ENCODE measurements at regions not wholly inside any gene's neighbourhood (a gene's known extent, or its start where the extent isn't known, plus 50 kb on each side); places are given as distances from the start of the nearest gene placed in this dataset.

DNA sequence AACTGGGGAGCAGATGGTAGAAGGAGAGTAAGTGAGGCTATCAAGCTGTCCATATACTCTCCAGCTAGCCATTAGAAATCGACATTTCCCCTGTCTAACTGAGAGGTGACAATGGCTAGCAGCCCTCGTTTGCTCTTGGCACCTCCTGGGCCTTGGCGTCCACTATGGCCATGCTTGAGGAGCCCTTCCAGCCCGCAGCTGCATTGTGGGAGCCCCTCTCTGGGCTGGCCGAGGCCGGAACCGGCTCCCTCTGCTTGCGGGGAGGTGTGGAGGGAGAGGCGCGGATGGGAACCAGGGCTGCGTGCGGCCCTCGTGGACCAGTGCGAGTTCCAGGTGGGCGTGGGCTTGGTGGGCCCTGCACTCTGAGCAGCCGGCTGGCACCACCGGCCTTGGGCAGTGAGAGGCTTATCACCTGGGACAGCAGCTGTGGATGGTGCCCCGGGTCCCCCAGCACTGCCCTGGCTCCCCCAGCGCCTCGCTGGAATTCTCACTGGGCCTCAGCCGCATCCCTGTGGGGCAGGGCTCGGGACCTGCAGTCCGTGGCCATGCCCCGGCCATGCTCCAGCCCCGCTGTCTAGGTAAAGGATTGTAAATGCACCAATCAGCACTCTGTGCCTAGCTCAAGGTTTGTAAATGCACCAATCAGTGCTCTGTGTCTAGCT lies 56.2 kb upstream of the PARP1 start:
- TF ChIP-seq, protein P1, sequence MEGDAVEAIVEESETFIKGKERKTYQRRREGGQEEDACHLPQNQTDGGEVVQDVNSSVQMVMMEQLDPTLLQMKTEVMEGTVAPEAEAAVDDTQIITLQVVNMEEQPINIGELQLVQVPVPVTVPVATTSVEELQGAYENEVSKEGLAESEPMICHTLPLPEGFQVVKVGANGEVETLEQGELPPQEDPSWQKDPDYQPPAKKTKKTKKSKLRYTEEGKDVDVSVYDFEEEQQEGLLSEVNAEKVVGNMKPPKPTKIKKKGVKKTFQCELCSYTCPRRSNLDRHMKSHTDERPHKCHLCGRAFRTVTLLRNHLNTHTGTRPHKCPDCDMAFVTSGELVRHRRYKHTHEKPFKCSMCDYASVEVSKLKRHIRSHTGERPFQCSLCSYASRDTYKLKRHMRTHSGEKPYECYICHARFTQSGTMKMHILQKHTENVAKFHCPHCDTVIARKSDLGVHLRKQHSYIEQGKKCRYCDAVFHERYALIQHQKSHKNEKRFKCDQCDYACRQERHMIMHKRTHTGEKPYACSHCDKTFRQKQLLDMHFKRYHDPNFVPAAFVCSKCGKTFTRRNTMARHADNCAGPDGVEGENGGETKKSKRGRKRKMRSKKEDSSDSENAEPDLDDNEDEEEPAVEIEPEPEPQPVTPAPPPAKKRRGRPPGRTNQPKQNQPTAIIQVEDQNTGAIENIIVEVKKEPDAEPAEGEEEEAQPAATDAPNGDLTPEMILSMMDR (IDR thresholded peaks at IDR 0.05): no peak
- no peak for TF ChIP-seq EZH2 (IDR thresholded peaks at IDR 0.05; ENCODE audit: borderline replicate concordance, insufficient read depth, low read depth, low read length, poor library complexity, severe bottlenecking)

Measured in B cell (primary cell).